Endothelial cell of umbilical vein (primary cell): ENCODE measurements at regions not wholly inside any gene's neighbourhood (a gene's known extent, or its start where the extent isn't known, plus 50 kb on each side); places are given as distances from the start of the nearest gene placed in this dataset.

Source experiments
- BruUV-seq: library from RNA; stranded (reverse); fragments of 400-500 nt; replicated peaks from 2 replicates; lab custom pipeline; 2021; lab: Mats Ljungman, UMichigan
- CTCF ChIA-PET: fragments of 300-600, 350-600 bp; sonication (Branson Sonifier 250); formaldehyde crosslinking; loops from one replicate; lab custom pipeline; 2021; ENCODE audit warnings: antibody characterized with exemption, inconsistent platforms; lab: Charles Lee
- POLR2A ChIA-PET: fragments of 300-600, 350-600 bp; sonication (Branson Sonifier 250); formaldehyde crosslinking; loops from one replicate; lab custom pipeline; 2021; ENCODE audit warnings: antibody characterized with exemption, inconsistent platforms; lab: Charles Lee
- DNase-seq: peaks from one replicate; pipeline ENCODE4 v3.0.0-alpha.2; 2011; ENCODE audit warnings: low read depth, low spot score
- FAIRE-seq: peaks from 2 replicates; lab custom pipeline; 2011; peaks lifted over from hg19 to GRCh38; lab: Jason Lieb, UNC
- H2AFZ ChIP-seq: 2 replicates; pipeline ENCODE4 v1.6.0; 2012; ENCODE audit warnings: low read depth, low read length, control low read depth, inconsistent platforms
- H3K27ac ChIP-seq: 2 replicates; pipeline ENCODE4 v1.5.1; 2011; ENCODE audit warnings: low read depth, mild to moderate bottlenecking, control low read depth, low read length, moderate library complexity; ENCODE audit not compliant: insufficient read depth
- H3K27me3 ChIP-seq, 2 experiments: 2 replicates each; pipeline versions ENCODE4 v1.6.0 to v1.6.1; 2011; ENCODE audit warnings: low read length in 2 of 2, mixed read lengths in 1 of 2; ENCODE audit not compliant: control insufficient read depth in 2 of 2, insufficient read depth in 2 of 2
- H3K36me3 ChIP-seq, 2 experiments: 2 replicates in 1 of 2; 3 replicates in 1 of 2; pipeline ENCODE4 v1.5.1; 2011; ENCODE audit warnings: low read length in 2 of 2, mild to moderate bottlenecking in 1 of 2, moderate library complexity in 1 of 2; ENCODE audit not compliant: control insufficient read depth in 2 of 2, insufficient read depth in 2 of 2; ENCODE audit errors: extremely low read depth in 1 of 2
- H3K4me1 ChIP-seq: 3 replicates; pipeline ENCODE4 v1.5.1; 2011; ENCODE audit warnings: mild to moderate bottlenecking, low read length; ENCODE audit not compliant: control insufficient read depth, insufficient read depth; ENCODE audit errors: extremely low read depth
- H3K4me2 ChIP-seq: 2 replicates; pipeline ENCODE4 v1.6.1; 2011; ENCODE audit warnings: low read length, control low read depth, mixed read lengths; ENCODE audit not compliant: insufficient read depth
- H3K4me3 ChIP-seq, 3 experiments: fragments of 200-600 bp in 1 of 3; sonication (generic), shearing (Covaris generic) in 1 of 3; replicated peaks in 1 of 3; 2 replicates each; pipeline ENCODE4 v1.5.1; 2011 to 2016; ENCODE audit warnings: control low read depth in 3 of 3, low read length in 3 of 3, mild to moderate bottlenecking in 2 of 3, inconsistent platforms in 1 of 3, low read depth in 1 of 3, moderate library complexity in 1 of 3; ENCODE audit not compliant: insufficient read depth in 1 of 3
- H3K79me2 ChIP-seq: 2 replicates; pipeline ENCODE4 v1.6.0; 2012; ENCODE audit warnings: low read length, inconsistent platforms; ENCODE audit not compliant: control insufficient read depth, insufficient read depth
- H3K9ac ChIP-seq: replicated peaks from 2 replicates; pipeline ENCODE3; 2011; ENCODE audit warnings: low read length, control low read depth; ENCODE audit not compliant: insufficient read depth; ENCODE audit errors: extremely low read depth
- H3K9me1 ChIP-seq: replicated peaks from 3 replicates; pipeline ENCODE4 v1.6.0; 2011; ENCODE audit warnings: mild to moderate bottlenecking, low read length; ENCODE audit not compliant: control insufficient read depth, insufficient read depth; ENCODE audit errors: extremely low read depth
- H3K9me3 ChIP-seq: replicated peaks from 2 replicates; pipeline ENCODE4 v1.5.1; 2012; ENCODE audit warnings: low read length, inconsistent platforms; ENCODE audit not compliant: control insufficient read depth, insufficient read depth
- H4K20me1 ChIP-seq: replicated peaks from 2 replicates; pipeline ENCODE3; 2011; ENCODE audit warnings: mild to moderate bottlenecking, low read length; ENCODE audit not compliant: control insufficient read depth, insufficient read depth; ENCODE audit errors: extremely low read depth
- EZH2 ChIP-seq: IDR thresholded peaks from 2 replicates; pipeline ENCODE4 v1.6.1; 2012; ENCODE audit warnings: borderline replicate concordance, low read depth, mild to moderate bottlenecking, moderate library complexity, low read length, inconsistent platforms; ENCODE audit not compliant: severe bottlenecking
- FOS ChIP-seq: IDR thresholded peaks from 2 replicates; pipeline ENCODE4 v1.6.1; 2011; ENCODE audit warnings: mild to moderate bottlenecking, low read length, moderate library complexity, borderline replicate concordance; ENCODE audit not compliant: insufficient read depth
- GATA2 ChIP-seq: IDR thresholded peaks from 2 replicates; pipeline ENCODE4 v1.7.0; 2011; ENCODE audit warnings: low read depth, mild to moderate bottlenecking, moderate library complexity, mixed read lengths, low read length; ENCODE audit not compliant: insufficient read length, insufficient read depth
- JUN ChIP-seq: IDR thresholded peaks from 2 replicates; pipeline ENCODE4 v1.6.1; 2011; ENCODE audit warnings: borderline replicate concordance, low read depth; ENCODE audit not compliant: insufficient read length, insufficient read depth
- MAX ChIP-seq: IDR thresholded peaks from 2 replicates; pipeline ENCODE4 v1.6.1; 2011; ENCODE audit not compliant: insufficient read depth, insufficient read length
- MYC ChIP-seq: IDR thresholded peaks from one replicate; pipeline ENCODE4 v1.6.1; 2011; ENCODE audit warnings: mild to moderate bottlenecking, low read depth, low read length
- POLR2A ChIP-seq: IDR thresholded peaks from 2 replicates; pipeline ENCODE4 v1.6.1; 2012; ENCODE audit warnings: low read depth, mild to moderate bottlenecking, control low read depth, low read length
- POLR2AphosphoS5 ChIP-seq: IDR thresholded peaks from 2 replicates; pipeline ENCODE4 v1.6.1; 2012; ENCODE audit warnings: low read depth, mild to moderate bottlenecking, control low read depth, low read length, moderate library complexity; ENCODE audit not compliant: insufficient read depth
- dilution Hi-C: fragments of 300-500 bp; cut with MboI; formaldehyde crosslinking; loops from one replicate; pipeline ENCODE4 v1.15.0; 2019; ENCODE audit warnings: low sequenced_read_pairs; ENCODE audit not compliant: extremely low pct_ligation_motif_present
- intact Hi-C: fragments of 100-400 bp; cut with micrococcal nuclease; formaldehyde crosslinking; loops from one replicate; pipeline ENCODE4 v1.10.0; 2022
- TF ChIP-seq, protein P1 (sequence below), 2 donors: IDR thresholded peaks; 1 replicate in 1 of 2; 2 replicates in 1 of 2; pipeline ENCODE4 v1.5.1; 2011; ENCODE audit warnings: low read length in 2 of 2, mild to moderate bottlenecking in 2 of 2, moderate library complexity in 2 of 2, control low read depth in 1 of 2, inconsistent platforms in 1 of 2, low read depth in 1 of 2; ENCODE audit not compliant: insufficient read depth in 1 of 2; ENCODE audit errors: extremely low read depth in 1 of 2

DNA sequence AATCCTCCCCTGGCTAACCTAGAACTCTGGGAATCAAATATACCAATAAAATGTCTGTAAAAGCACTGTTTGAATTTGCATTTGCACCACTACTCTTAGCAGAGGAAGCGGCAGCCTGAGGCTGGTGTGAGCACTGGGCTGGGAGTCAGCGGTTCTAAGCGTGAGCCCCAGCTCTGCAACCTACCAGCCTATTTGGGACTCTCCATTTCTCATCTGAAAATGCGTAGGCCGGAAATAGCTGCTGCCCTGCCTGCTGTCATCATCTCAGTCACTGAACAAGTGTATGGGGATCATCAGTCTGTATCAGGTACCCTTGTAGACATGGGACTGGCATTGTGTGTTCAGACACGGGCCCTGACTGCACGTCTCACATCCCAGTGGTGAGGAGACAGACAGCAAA lies 194.3 kb downstream of the ANKRD30B start:
- intact Hi-C loops (no loop called here), dilution Hi-C loops (no loop called here)
- Histone ChIP-seq H3K9ac (no peak overlapping the region), H3K36me3 (no peaks in the 10 kb centered on the region), H3K79me2 (no peaks in the 10 kb centered on the region), H3K27ac (no peak overlapping the region), H2AFZ (no peak overlapping the region), H3K9me3 (no peaks in the 10 kb centered on the region), H3K4me2 (no peak overlapping the region), H4K20me1 (no peaks in the 10 kb centered on the region), H3K4me1 (no peaks in the 10 kb centered on the region), H3K27me3 (no peaks in the 10 kb centered on the region), H3K4me3 (no peak overlapping the region), H3K9me1 (no peaks in the 10 kb centered on the region)
- ChIA-PET CTCF (no interaction called here), POLR2A (no interaction called here)
- no TSS peak for BruUV-seq
- FAIRE-seq (no peak), DNase-seq (no peak)
- TF ChIP-seq GATA2: no peak
- no peak for TF ChIP-seq MAX
- TF ChIP-seq POLR2A: no peak
- TF ChIP-seq, protein P1, sequence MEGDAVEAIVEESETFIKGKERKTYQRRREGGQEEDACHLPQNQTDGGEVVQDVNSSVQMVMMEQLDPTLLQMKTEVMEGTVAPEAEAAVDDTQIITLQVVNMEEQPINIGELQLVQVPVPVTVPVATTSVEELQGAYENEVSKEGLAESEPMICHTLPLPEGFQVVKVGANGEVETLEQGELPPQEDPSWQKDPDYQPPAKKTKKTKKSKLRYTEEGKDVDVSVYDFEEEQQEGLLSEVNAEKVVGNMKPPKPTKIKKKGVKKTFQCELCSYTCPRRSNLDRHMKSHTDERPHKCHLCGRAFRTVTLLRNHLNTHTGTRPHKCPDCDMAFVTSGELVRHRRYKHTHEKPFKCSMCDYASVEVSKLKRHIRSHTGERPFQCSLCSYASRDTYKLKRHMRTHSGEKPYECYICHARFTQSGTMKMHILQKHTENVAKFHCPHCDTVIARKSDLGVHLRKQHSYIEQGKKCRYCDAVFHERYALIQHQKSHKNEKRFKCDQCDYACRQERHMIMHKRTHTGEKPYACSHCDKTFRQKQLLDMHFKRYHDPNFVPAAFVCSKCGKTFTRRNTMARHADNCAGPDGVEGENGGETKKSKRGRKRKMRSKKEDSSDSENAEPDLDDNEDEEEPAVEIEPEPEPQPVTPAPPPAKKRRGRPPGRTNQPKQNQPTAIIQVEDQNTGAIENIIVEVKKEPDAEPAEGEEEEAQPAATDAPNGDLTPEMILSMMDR (IDR thresholded peaks at IDR 0.05; ENCODE audit: extremely low read depth in 1 of 2, insufficient read depth in 1 of 2, low read depth in 1 of 2, low read length in 2 of 2): no peak
- no peak for TF ChIP-seq EZH2
- TF ChIP-seq JUN: no peak

DNA sequence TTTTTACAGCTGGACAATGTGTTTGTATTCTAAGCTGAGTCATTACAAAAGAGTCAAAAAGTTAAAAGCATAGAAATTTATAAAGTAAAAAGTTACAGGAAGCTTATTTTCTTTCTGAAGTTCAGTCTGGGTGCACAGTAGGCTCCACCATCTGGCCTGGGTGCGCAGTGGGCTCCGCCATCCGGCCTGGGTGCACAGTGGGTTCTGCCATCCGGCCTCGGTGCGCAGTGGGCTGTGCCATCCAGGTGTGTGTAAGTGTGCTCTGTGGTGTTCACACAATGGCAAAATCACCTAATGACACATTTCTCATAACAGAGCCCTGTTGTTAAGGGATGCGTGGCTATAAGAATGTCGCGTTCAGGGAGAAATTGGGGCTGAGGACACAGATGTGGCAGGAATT lies 195.5 kb downstream of the ANKRD30B start:
- no peaks in the 10 kb centered on the region for H3K79me2 ChIP-seq
- no peak overlapping the region for H3K9ac ChIP-seq
- BruUV-seq: no TSS peak
- intact Hi-C loops: no loop called here
- H3K4me3 ChIP-seq: no peak overlapping the region
- POLR2A ChIA-PET: no interaction called here
- TF ChIP-seq MYC: no peak
- TF ChIP-seq, protein P1 (IDR thresholded peaks at IDR 0.05; ENCODE audit: extremely low read depth in 1 of 2, insufficient read depth in 1 of 2, low read depth in 1 of 2, low read length in 2 of 2): no peak
- no peak for TF ChIP-seq GATA2
- TF ChIP-seq POLR2A: no peak
- no peak for TF ChIP-seq MAX
- TF ChIP-seq FOS: no peak
- TF ChIP-seq JUN: no peak
- no peak for TF ChIP-seq POLR2AphosphoS5
- TF ChIP-seq EZH2: no peak
- no peak for DNase-seq
- no peaks in the 10 kb centered on the region for H3K27me3 ChIP-seq
- no peaks in the 10 kb centered on the region for H3K4me1 ChIP-seq
- no peak for FAIRE-seq
- H4K20me1 ChIP-seq: no peaks in the 10 kb centered on the region
- no peaks in the 10 kb centered on the region for H3K9me3 ChIP-seq
- CTCF ChIA-PET: no interaction called here
- no peak overlapping the region for H3K27ac ChIP-seq
- dilution Hi-C loops: no loop called here
- H2AFZ ChIP-seq: no peak overlapping the region
- no peaks in the 10 kb centered on the region for H3K9me1 ChIP-seq
- no peaks in the 10 kb centered on the region for H3K36me3 ChIP-seq
- H3K4me2 ChIP-seq: no peak overlapping the region
